Neutrophil (primary cell): ENCODE measurements at regions not wholly inside any gene's neighbourhood (a gene's known extent, or its start where the extent isn't known, plus 50 kb on each side); places are given as distances from the start of the nearest gene placed in this dataset.

ENCODE experiments used
- H3K27ac ChIP-seq: fragments of 200-600 bp; sonication (generic); 2 replicates; pipeline ENCODE4 v1.5.1; 2016; ENCODE audit warnings: mild to moderate bottlenecking, moderate library complexity
- H3K27me3 ChIP-seq: fragments of 200-600 bp; sonication (generic); 2 replicates; pipeline ENCODE4 v1.6.0; 2016; ENCODE audit warnings: mild to moderate bottlenecking
- H3K36me3 ChIP-seq: fragments of 200-600 bp; sonication (generic); 2 replicates; pipeline ENCODE4 v1.5.1; 2017
- H3K4me1 ChIP-seq, 2 experiments: fragments of 200-600 bp in 1 of 2; sonication (generic) in 1 of 2; 1 replicate in 1 of 2; 2 replicates in 1 of 2; pipeline versions ENCODE4 v1.5.1 to v1.6.1; 2013 to 2016; ENCODE audit warnings: low read depth in 1 of 2, low read length in 1 of 2, mild to moderate bottlenecking in 1 of 2, moderate library complexity in 1 of 2; ENCODE audit not compliant: control insufficient read depth in 1 of 2, insufficient read depth in 1 of 2
- H3K4me3 ChIP-seq, 2 experiments: fragments of 200-600 bp in 1 of 2; sonication (generic) in 1 of 2; 1 replicate in 1 of 2; 2 replicates in 1 of 2; pipeline ENCODE4 v1.5.1; 2013 to 2016; ENCODE audit warnings: low read depth in 1 of 2, low read length in 1 of 2, mild to moderate bottlenecking in 1 of 2, moderate library complexity in 1 of 2
- H3K9me3 ChIP-seq: fragments of 200-600 bp; sonication (generic); 2 replicates; pipeline ENCODE4 v1.5.1; 2016
- CTCF ChIP-seq: fragments of 200-600 bp; sonication (generic); IDR thresholded peaks from 2 replicates; pipeline ENCODE4 v1.5.1; 2016; ENCODE audit warnings: antibody characterized with exemption

GRCh38 chr5:4424895-4425294 lies 715.2 kb upstream of the ADAMTS16 start:
- Histone ChIP-seq H3K9me3 (no peaks in the 10 kb centered on the region), H3K4me3 (no peak overlapping the region), H3K27ac (no peak overlapping the region), H3K27me3 (no peaks in the 10 kb centered on the region), H3K4me1 (no peaks in the 10 kb centered on the region), H3K36me3 (no peaks in the 10 kb centered on the region)
- TF ChIP-seq CTCF = no peak

DNA sequence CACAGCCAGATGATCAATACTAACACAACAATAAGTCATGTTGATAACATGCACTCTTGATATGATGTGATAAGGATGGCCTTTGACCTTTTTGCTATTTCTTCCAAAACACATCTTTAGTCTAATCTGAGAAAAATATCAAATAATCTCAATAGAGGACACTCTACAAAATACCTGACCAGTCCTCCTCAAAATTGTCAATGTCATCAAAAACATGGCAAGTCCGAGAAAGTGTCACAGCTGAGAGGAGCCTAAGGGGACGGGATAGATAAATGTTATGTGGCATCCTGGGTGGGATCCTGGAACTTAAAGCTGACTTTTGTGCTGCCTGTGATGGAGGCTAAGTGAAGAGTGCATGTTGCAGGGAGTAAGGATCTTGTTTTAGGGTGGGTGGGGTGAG lies 699.6 kb upstream of the ADAMTS16 start:
- Histone ChIP-seq H3K27ac (no peak overlapping the region), H3K9me3 (no peaks in the 10 kb centered on the region), H3K27me3 (no peaks in the 10 kb centered on the region), H3K36me3 (no peaks in the 10 kb centered on the region), H3K4me1 (no peaks in the 10 kb centered on the region), H3K4me3 (no peak overlapping the region)
- TF ChIP-seq CTCF = no peak

DNA sequence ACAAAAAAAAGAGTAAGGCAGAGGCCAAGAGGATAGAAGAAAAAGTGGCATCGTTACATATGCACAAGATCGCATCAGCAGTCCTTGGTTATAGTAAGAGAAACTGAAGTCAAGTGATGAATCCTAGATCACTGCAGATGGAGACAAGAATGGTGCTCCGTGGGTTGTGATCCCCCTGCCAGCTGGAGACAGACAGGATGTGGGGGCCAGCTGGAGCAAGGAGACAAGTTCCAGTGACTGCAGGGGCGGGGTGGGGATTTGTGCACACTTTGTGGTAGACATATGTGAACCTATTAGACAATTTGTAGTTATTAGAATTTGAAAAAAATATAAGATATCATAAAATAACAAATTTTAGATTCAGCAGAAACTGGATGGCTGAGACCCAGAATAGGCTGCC lies 697.9 kb upstream of the ADAMTS16 start:
- TF ChIP-seq CTCF = no peak
- Histone ChIP-seq H3K9me3 (no peaks in the 10 kb centered on the region), H3K27ac (no peak overlapping the region), H3K4me3 (no peak overlapping the region), H3K27me3 (no peaks in the 10 kb centered on the region), H3K4me1 (no peaks in the 10 kb centered on the region), H3K36me3 (no peaks in the 10 kb centered on the region)

DNA sequence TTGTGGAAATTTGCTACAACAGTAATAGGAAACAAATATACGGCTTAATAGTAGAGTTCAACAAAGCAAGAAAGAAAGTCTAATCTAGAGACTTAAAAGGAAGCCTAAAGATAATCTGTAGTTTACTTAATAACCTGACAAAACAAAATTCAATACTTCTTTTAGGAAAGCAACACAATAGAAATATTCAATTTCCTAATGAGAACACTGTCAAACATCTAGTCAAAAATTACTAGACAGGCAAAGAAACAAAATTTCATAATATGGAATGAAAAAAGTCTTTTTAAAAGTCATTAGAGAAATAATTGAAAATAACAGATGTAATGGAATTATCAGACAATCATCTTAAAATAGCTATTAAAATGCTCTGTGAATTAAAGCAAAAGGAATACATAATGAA lies 692.5 kb upstream of the ADAMTS16 start:
- H3K36me3 ChIP-seq = no peaks in the 10 kb centered on the region
- no peak overlapping the region for H3K27ac ChIP-seq
- TF ChIP-seq CTCF = no peak
- H3K9me3 ChIP-seq = no peaks in the 10 kb centered on the region
- no peak overlapping the region for H3K4me3 ChIP-seq
- H3K4me1 ChIP-seq = no peaks in the 10 kb centered on the region
- no peaks in the 10 kb centered on the region for H3K27me3 ChIP-seq

- Histone ChIP-seq H3K27ac (no peak overlapping the region), H3K4me3 (no peak overlapping the region), H3K27me3 (no peaks in the 10 kb centered on the region), H3K9me3 (no peaks in the 10 kb centered on the region), H3K36me3 (no peaks in the 10 kb centered on the region), H3K4me1 (no peaks in the 10 kb centered on the region)
- no peak for TF ChIP-seq CTCF
These were observed 686.5 kb upstream of the ADAMTS16 start for GRCh38 chr5:4453655-4454054.

DNA sequence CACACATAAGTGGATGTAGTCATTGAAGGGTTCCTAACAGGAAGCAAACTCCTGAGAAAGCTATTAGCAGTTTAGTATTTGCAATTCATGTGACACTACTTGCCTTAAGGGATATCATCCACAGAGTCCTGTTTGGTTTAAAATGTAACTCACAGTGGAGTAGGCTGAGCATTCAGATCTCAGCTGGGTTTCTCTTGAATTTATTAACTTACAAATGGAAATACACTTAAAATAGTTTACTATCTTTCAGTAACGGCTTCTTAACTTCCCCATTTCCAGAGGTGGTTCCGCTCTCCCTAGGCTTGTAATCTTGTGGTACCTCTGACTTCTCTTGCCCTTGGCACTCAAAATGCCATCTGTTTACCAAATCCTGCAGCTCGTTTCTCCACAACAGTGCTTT lies 660.7 kb upstream of the ADAMTS16 start:
- Histone ChIP-seq H3K9me3 (no peaks in the 10 kb centered on the region), H3K36me3 (no peaks in the 10 kb centered on the region), H3K4me3 (no peak overlapping the region), H3K27ac (no peak overlapping the region), H3K27me3 (no peaks in the 10 kb centered on the region), H3K4me1 (no peaks in the 10 kb centered on the region)
- TF ChIP-seq CTCF = no peak
